ENCODE measurements at regions not wholly inside any gene's neighbourhood (a gene's known extent, or its start where the extent isn't known, plus 50 kb on each side); places are given as distances from the start of the nearest gene placed in this dataset.

- no peak for DNase-seq (ENCODE audit: extremely low read depth in 1 of 11, low read depth in 9 of 11, low spot score in 4 of 11)
Observed at GRCh38 chr9:80873861-80874260, 815.5 kb downstream of the TLE1 start.

- DNase-seq (ENCODE audit: extremely low read depth in 1 of 11, low read depth in 9 of 11, low spot score in 4 of 11), result no peak
Observed at GRCh38 chr9:80871596-80871995, 817.8 kb downstream of the TLE1 start.

- DNase-seq (ENCODE audit: extremely low read depth in 1 of 11, low read depth in 9 of 11, low spot score in 4 of 11), result no peak
Observed at GRCh38 chr9:80867731-80868130, 821.6 kb downstream of the TLE1 start.

- no peak for DNase-seq (ENCODE audit: extremely low read depth in 1 of 11, low read depth in 9 of 11, low spot score in 4 of 11)
Observed at GRCh38 chr9:80866576-80867227, 822.6 kb downstream of the TLE1 start.

- DNase-seq (ENCODE audit: extremely low read depth in 1 of 11, low read depth in 9 of 11, low spot score in 4 of 11), result no peak
Observed at GRCh38 chr9:80866121-80866520, 823.2 kb downstream of the TLE1 start.

- peak in 4 of 11 donors; percentile 9 to 45 (median 34) for DNase-seq (ENCODE audit: extremely low read depth in 1 of 11, low read depth in 9 of 11, low spot score in 4 of 11)
Observed at GRCh38 chr9:80843028-80843427, 846.3 kb downstream of the TLE1 start.

GRCh38 chr9:80842389-80842788, 847.0 kb downstream of the TLE1 start:
- peak in 1 of 11 donors; percentile 9 for DNase-seq (ENCODE audit: extremely low read depth in 1 of 11, low read depth in 9 of 11, low spot score in 4 of 11)

- no peak for DNase-seq (ENCODE audit: extremely low read depth in 1 of 11, low read depth in 9 of 11, low spot score in 4 of 11)
Observed at GRCh38 chr9:80841888-80842287, 847.5 kb downstream of the TLE1 start.

- no peak for DNase-seq (ENCODE audit: extremely low read depth in 1 of 11, low read depth in 9 of 11, low spot score in 4 of 11)
Observed at GRCh38 chr9:80839821-80840675, 849.3 kb downstream of the TLE1 start.

GRCh38 chr9:80836013-80836412, 853.3 kb downstream of the TLE1 start:
- DNase-seq (ENCODE audit: extremely low read depth in 1 of 11, low read depth in 9 of 11, low spot score in 4 of 11), result no peak

- DNase-seq (ENCODE audit: extremely low read depth in 1 of 11, low read depth in 9 of 11, low spot score in 4 of 11), result no peak
Observed at GRCh38 chr9:80831751-80832150, 857.6 kb downstream of the TLE1 start.

GRCh38 chr9:80811656-80812055, 877.7 kb downstream of the TLE1 start:
- no peak for DNase-seq (ENCODE audit: extremely low read depth in 1 of 11, low read depth in 9 of 11, low spot score in 4 of 11)

- DNase-seq (ENCODE audit: extremely low read depth in 1 of 11, low read depth in 9 of 11, low spot score in 4 of 11), result no peak
Observed at GRCh38 chr9:80811003-80811402, 878.3 kb downstream of the TLE1 start.

- DNase-seq (ENCODE audit: extremely low read depth in 1 of 11, low read depth in 9 of 11, low spot score in 4 of 11), result no peak
Observed at GRCh38 chr9:80806671-80807070, 882.7 kb downstream of the TLE1 start.

- DNase-seq (ENCODE audit: extremely low read depth in 1 of 11, low read depth in 9 of 11, low spot score in 4 of 11), result no peak
Observed at GRCh38 chr9:80804873-80805272, 884.5 kb downstream of the TLE1 start.

GRCh38 chr9:80797831-80798688, 891.3 kb downstream of the TLE1 start:
- peak; percentile 56 to 86 (median 76) for DNase-seq (ENCODE audit: extremely low read depth in 1 of 11, low read depth in 9 of 11, low spot score in 4 of 11)

- peak; percentile 15 to 55 (median 44) for DNase-seq (ENCODE audit: extremely low read depth in 1 of 11, low read depth in 9 of 11, low spot score in 4 of 11)
Observed at GRCh38 chr9:80797101-80797829, 892.1 kb downstream of the TLE1 start.

- DNase-seq (ENCODE audit: extremely low read depth in 1 of 11, low read depth in 9 of 11, low spot score in 4 of 11), result no peak
Observed at GRCh38 chr9:80796632-80797031, 892.7 kb downstream of the TLE1 start.

GRCh38 chr9:80794197-80794596, 895.1 kb downstream of the TLE1 start:
- no peak for DNase-seq (ENCODE audit: extremely low read depth in 1 of 11, low read depth in 9 of 11, low spot score in 4 of 11)

Data from renal cortex interstitium (tissue), 11 donors.